Ecto neural progenitor cell (in vitro differentiated cells): ENCODE measurements at regions not wholly inside any gene's neighbourhood (a gene's known extent, or its start where the extent isn't known, plus 50 kb on each side); places are given as distances from the start of the nearest gene placed in this dataset.
"Not testable (repeated sequence)": the region's sequence is repeated elsewhere in the genome, so short reads cannot be mapped to it uniquely, and the experiment has no call there.

Experiments
- DNase-seq: peaks from one replicate; pipeline ENCODE4 v3.0.0-alpha.2; 2018; ENCODE audit warnings: low spot score

- no peak for DNase-seq
These were observed 112.2 kb upstream of the LRRN1 start for GRCh38 chr3:3686907-3687648.

- DNase-seq, result no peak
These were observed 113.5 kb upstream of the LRRN1 start for GRCh38 chr3:3685721-3686120.

- DNase-seq, result no peak
These were observed 116.0 kb upstream of the LRRN1 start for GRCh38 chr3:3683261-3683660.

GRCh38 chr3:3675801-3676200 lies 123.4 kb upstream of the LRRN1 start:
- DNase-seq, result no peak

- DNase-seq, result no peak
These were observed 124.0 kb upstream of the LRRN1 start for GRCh38 chr3:3675186-3675585.

GRCh38 chr3:3666664-3667063 lies 132.6 kb upstream of the LRRN1 start:
- no peak for DNase-seq

GRCh38 chr3:3665961-3666640 lies 133.1 kb upstream of the LRRN1 start:
- DNase-seq, result no peak

GRCh38 chr3:3665546-3665945 lies 133.7 kb upstream of the LRRN1 start:
- no peak for DNase-seq

GRCh38 chr3:3664935-3665334 lies 134.3 kb upstream of the LRRN1 start:
- no peak for DNase-seq

- no peak for DNase-seq
These were observed 136.6 kb upstream of the LRRN1 start for GRCh38 chr3:3662610-3663009.

- DNase-seq, result no peak
These were observed 144.3 kb upstream of the LRRN1 start for GRCh38 chr3:3654916-3655315.

- DNase-seq, result no peak
These were observed 150.1 kb upstream of the LRRN1 start for GRCh38 chr3:3648988-3649679.

GRCh38 chr3:3646934-3647333 lies 152.3 kb upstream of the LRRN1 start:
- DNase-seq, result no peak

GRCh38 chr3:3646103-3646844 lies 153.0 kb upstream of the LRRN1 start:
- not testable (repeated sequence) for DNase-seq

- DNase-seq, result no peak
These were observed 157.3 kb upstream of the LRRN1 start for GRCh38 chr3:3641877-3642455.

GRCh38 chr3:3639078-3639477 lies 160.2 kb upstream of the LRRN1 start:
- no peak for DNase-seq

GRCh38 chr3:3636815-3637214 lies 162.4 kb upstream of the LRRN1 start:
- no peak for DNase-seq

GRCh38 chr3:3635109-3635508 lies 164.1 kb upstream of the LRRN1 start:
- DNase-seq, result no peak

GRCh38 chr3:3634326-3634725 lies 164.9 kb upstream of the LRRN1 start:
- DNase-seq, result no peak

- no peak for DNase-seq
These were observed 165.5 kb upstream of the LRRN1 start for GRCh38 chr3:3633761-3634160.

- no peak for DNase-seq
These were observed 166.8 kb upstream of the LRRN1 start for GRCh38 chr3:3632449-3632848.

- no peak for DNase-seq
These were observed 168.1 kb upstream of the LRRN1 start for GRCh38 chr3:3631114-3631513.
